Caco-2 (cell line): ENCODE measurements at regions not wholly inside any gene's neighbourhood (a gene's known extent, or its start where the extent isn't known, plus 50 kb on each side); places are given as distances from the start of the nearest gene placed in this dataset.

ENCODE experiments used
- BruUV-seq: library from RNA; stranded (reverse); fragments of 400-500 nt; replicated peaks from 2 replicates; lab custom pipeline; 2021; lab: Mats Ljungman, UMichigan
- CTCF ChIA-PET: fragments of 300-600 bp; sonication (Branson Sonifier 250); formaldehyde crosslinking; loops from one replicate; lab custom pipeline; 2022; ENCODE audit warnings: antibody characterized with exemption; lab: Charles Lee
- POLR2A ChIA-PET: fragments of 300-600 bp; sonication (Branson Sonifier 250); formaldehyde crosslinking; loops from one replicate; lab custom pipeline; 2022; ENCODE audit warnings: antibody characterized with exemption; lab: Charles Lee
- DNase-seq, 2 experiments: peaks; one replicate each; pipeline versions ENCODE4 v3.0.0 to v3.0.0-alpha.2; 2020 to 2022
- H3K27me3 ChIP-seq: replicated peaks from 2 replicates; pipeline ENCODE4 v1.6.0; 2011; ENCODE audit warnings: low read length; ENCODE audit not compliant: control insufficient read depth, insufficient read depth
- H3K36me3 ChIP-seq: 2 replicates; pipeline ENCODE4 v1.5.1; 2011; ENCODE audit warnings: low read length; ENCODE audit not compliant: control insufficient read depth, insufficient read depth
- H3K4me1 ChIP-seq: fragments of 250-450 bp; sonication (Bioruptor Pico); 2 replicates; pipeline ENCODE4 v1.5.1; 2020; ENCODE audit warnings: mild to moderate bottlenecking
- H3K4me3 ChIP-seq: 2 replicates; pipeline ENCODE4 v1.5.1; 2011; ENCODE audit warnings: low read depth, mild to moderate bottlenecking, control low read depth, low read length
- H3K9me3 ChIP-seq: fragments of 250-450 bp; sonication (Bioruptor Pico); 2 replicates; pipeline ENCODE4 v1.5.1; 2020; ENCODE audit warnings: mild to moderate bottlenecking, moderate library complexity
- H3K27ac Mint-ChIP-seq: one replicate; pipeline ENCODE4 v1.8.0; 2022; ENCODE audit warnings: mixed read lengths; ENCODE audit not compliant: unreplicated experiment
- H3K27me3 Mint-ChIP-seq: one replicate; pipeline ENCODE4 v1.8.0; 2022; ENCODE audit warnings: mixed read lengths; ENCODE audit not compliant: insufficient read depth, unreplicated experiment
- H3K36me3 Mint-ChIP-seq: one replicate; pipeline ENCODE4 v1.8.0; 2022; ENCODE audit warnings: mild to moderate bottlenecking, mixed read lengths; ENCODE audit not compliant: insufficient read depth, unreplicated experiment
- H3K4me1 Mint-ChIP-seq: one replicate; pipeline ENCODE4 v1.8.0; 2022; ENCODE audit warnings: low read depth, mixed read lengths; ENCODE audit not compliant: unreplicated experiment
- H3K4me3 Mint-ChIP-seq: one replicate; pipeline ENCODE4 v1.8.0; 2022; ENCODE audit warnings: mild to moderate bottlenecking, moderate library complexity, mixed read lengths; ENCODE audit not compliant: unreplicated experiment
- H3K9me3 Mint-ChIP-seq: one replicate; pipeline ENCODE4 v1.8.0; 2022; ENCODE audit warnings: mixed read lengths; ENCODE audit not compliant: unreplicated experiment
- CTCF ChIP-seq, 2 experiments: fragments of 200-600 bp in 1 of 2; IDR thresholded peaks; 1 replicate in 1 of 2; 2 replicates in 1 of 2; pipeline versions ENCODE4 v1.5.1 to v1.8.0; 2011 to 2022; ENCODE audit warnings: antibody characterized with exemption in 1 of 2, control low read depth in 1 of 2, inconsistent platforms in 1 of 2, low read depth in 1 of 2, low read length in 1 of 2, mild to moderate bottlenecking in 1 of 2, moderate library complexity in 1 of 2; ENCODE audit not compliant: insufficient read depth in 1 of 2, severe bottlenecking in 1 of 2, unreplicated experiment in 1 of 2
- intact Hi-C: fragments of 100-400 bp; cut with micrococcal nuclease; formaldehyde crosslinking; loops from one replicate; pipeline ENCODE4 v1.10.0; 2022; ENCODE audit not compliant: unreplicated experiment

GRCh38 chr3:174540116-174540908 is 318.8 kb upstream of the NAALADL2 start:
- peaks cover 15% of the 10 kb centered on the region for H3K36me3 Mint-ChIP-seq
- H3K4me1 Mint-ChIP-seq: peaks cover 22% of the 10 kb centered on the region
- intact Hi-C loops: no loop called here
- no peaks in the 10 kb centered on the region for H3K9me3 ChIP-seq
- no peak for DNase-seq
- H3K27ac Mint-ChIP-seq: no peak overlapping the region
- H3K4me3 ChIP-seq: no peak overlapping the region
- no peaks in the 10 kb centered on the region for H3K27me3 ChIP-seq
- ChIA-PET CTCF (no interaction called here), POLR2A (no interaction called here)
- no TSS peak for BruUV-seq
- TF ChIP-seq CTCF (IDR thresholded peaks at IDR 0.05; ENCODE audit: insufficient read depth in 1 of 2, low read depth in 1 of 2, low read length in 1 of 2, severe bottlenecking in 1 of 2, unreplicated experiment in 1 of 2): no peak
- H3K36me3 ChIP-seq: no peaks in the 10 kb centered on the region; the same call in 1 of the 2 replicates
- no peak overlapping the region for H3K4me3 Mint-ChIP-seq
- peaks cover 25% of the 10 kb centered on the region for H3K4me1 ChIP-seq
- H3K27me3 Mint-ChIP-seq: no peaks in the 10 kb centered on the region
- peaks cover 10% of the 10 kb centered on the region for H3K9me3 Mint-ChIP-seq

GRCh38 chr3:174541708-174542315 is 317.3 kb upstream of the NAALADL2 start:
- Histone ChIP-seq H3K4me3 (no peak overlapping the region), H3K4me1 (peaks cover 37% of the 10 kb centered on the region), H3K27me3 (no peaks in the 10 kb centered on the region), H3K36me3 (no peaks in the 10 kb centered on the region; the same call in 1 of the 2 replicates), H3K9me3 (no peaks in the 10 kb centered on the region)
- DNase-seq: no peak
- Mint-ChIP-seq H3K4me3 (no peak overlapping the region), H3K27ac (peak overlapping the region; percentile 3), H3K27me3 (no peaks in the 10 kb centered on the region), H3K36me3 (peaks cover 23% of the 10 kb centered on the region), H3K4me1 (peaks cover 35% of the 10 kb centered on the region), H3K9me3 (peaks cover 19% of the 10 kb centered on the region)
- intact Hi-C loops: no loop called here
- TF ChIP-seq CTCF (IDR thresholded peaks at IDR 0.05; ENCODE audit: insufficient read depth in 1 of 2, low read depth in 1 of 2, low read length in 1 of 2, severe bottlenecking in 1 of 2, unreplicated experiment in 1 of 2): no peak
- CTCF ChIA-PET: no interaction called here
- no TSS peak for BruUV-seq
- POLR2A ChIA-PET: no interaction called here

GRCh38 chr3:174547801-174548435 is 311.2 kb upstream of the NAALADL2 start:
- H3K4me3 ChIP-seq: no peak overlapping the region
- no peaks in the 10 kb centered on the region for H3K27me3 ChIP-seq
- Mint-ChIP-seq H3K4me1 (peaks cover 25% of the 10 kb centered on the region), H3K27ac (no peak overlapping the region), H3K9me3 (peaks cover 13% of the 10 kb centered on the region), H3K36me3 (peaks cover 13% of the 10 kb centered on the region), H3K27me3 (no peaks in the 10 kb centered on the region), H3K4me3 (no peak overlapping the region)
- CTCF ChIA-PET: no interaction called here
- DNase-seq: no peak
- BruUV-seq: no TSS peak
- H3K36me3 ChIP-seq: no peaks in the 10 kb centered on the region; the same call in 1 of the 2 replicates
- H3K4me1 ChIP-seq: peaks cover 31% of the 10 kb centered on the region
- TF ChIP-seq CTCF (IDR thresholded peaks at IDR 0.05; ENCODE audit: insufficient read depth in 1 of 2, low read depth in 1 of 2, low read length in 1 of 2, severe bottlenecking in 1 of 2, unreplicated experiment in 1 of 2): no peak
- H3K9me3 ChIP-seq: no peaks in the 10 kb centered on the region
- intact Hi-C loops: loop anchor here (5.0 kb wide), 1 partner anchor 111 kb away; no protein-coding TSS in a partner anchor
- POLR2A ChIA-PET: interaction anchor here (0.6 kb wide), 1 partner anchor 474 kb away, joined by 3 read pairs; no protein-coding TSS in a partner anchor
